ENCODE measurements at regions not wholly inside any gene's neighbourhood (a gene's known extent, or its start where the extent isn't known, plus 50 kb on each side); places are given as distances from the start of the nearest gene placed in this dataset.

DNA sequence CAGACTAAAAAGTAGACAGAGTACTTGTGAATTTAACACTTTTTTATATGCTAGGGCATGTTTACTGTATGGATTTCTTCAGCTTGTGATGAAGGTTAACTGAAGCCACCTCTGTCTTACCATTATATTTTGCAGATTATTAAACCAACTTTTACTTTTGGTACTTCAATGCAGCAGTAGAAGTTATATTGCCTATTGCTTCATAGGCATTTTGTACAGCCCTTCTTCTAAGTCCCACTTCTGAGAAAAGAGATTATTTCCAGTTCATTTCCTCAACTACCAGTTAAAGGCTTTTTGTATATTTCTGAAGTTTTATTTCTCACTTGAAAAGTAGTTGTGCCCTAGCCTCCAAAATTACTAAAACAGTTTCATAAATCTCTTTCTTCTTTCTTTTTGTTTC, 151.7 kb upstream of the FOXN2 start:
- Histone ChIP-seq H3K27me3 (no peaks in the 10 kb centered on the region), H3K27ac (no peak overlapping the region), H3K4me3 (no peak overlapping the region), H3K4me1 (no peaks in the 10 kb centered on the region), H3K36me3 (no peaks in the 10 kb centered on the region), H3K9me3 (peaks cover 0 to 14% (median 0%) of the 10 kb centered on the region in 3 donors)
- TF ChIP-seq POLR2AphosphoS5 (IDR thresholded peaks at IDR 0.05) (no peak), EP300 (IDR thresholded peaks at IDR 0.05) (no peak), POLR2A (IDR thresholded peaks at IDR 0.05) (no peak)
- TF ChIP-seq, protein P1, sequence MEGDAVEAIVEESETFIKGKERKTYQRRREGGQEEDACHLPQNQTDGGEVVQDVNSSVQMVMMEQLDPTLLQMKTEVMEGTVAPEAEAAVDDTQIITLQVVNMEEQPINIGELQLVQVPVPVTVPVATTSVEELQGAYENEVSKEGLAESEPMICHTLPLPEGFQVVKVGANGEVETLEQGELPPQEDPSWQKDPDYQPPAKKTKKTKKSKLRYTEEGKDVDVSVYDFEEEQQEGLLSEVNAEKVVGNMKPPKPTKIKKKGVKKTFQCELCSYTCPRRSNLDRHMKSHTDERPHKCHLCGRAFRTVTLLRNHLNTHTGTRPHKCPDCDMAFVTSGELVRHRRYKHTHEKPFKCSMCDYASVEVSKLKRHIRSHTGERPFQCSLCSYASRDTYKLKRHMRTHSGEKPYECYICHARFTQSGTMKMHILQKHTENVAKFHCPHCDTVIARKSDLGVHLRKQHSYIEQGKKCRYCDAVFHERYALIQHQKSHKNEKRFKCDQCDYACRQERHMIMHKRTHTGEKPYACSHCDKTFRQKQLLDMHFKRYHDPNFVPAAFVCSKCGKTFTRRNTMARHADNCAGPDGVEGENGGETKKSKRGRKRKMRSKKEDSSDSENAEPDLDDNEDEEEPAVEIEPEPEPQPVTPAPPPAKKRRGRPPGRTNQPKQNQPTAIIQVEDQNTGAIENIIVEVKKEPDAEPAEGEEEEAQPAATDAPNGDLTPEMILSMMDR (IDR thresholded peaks at IDR 0.05) = no peak
- ATAC-seq = no peak

DNA sequence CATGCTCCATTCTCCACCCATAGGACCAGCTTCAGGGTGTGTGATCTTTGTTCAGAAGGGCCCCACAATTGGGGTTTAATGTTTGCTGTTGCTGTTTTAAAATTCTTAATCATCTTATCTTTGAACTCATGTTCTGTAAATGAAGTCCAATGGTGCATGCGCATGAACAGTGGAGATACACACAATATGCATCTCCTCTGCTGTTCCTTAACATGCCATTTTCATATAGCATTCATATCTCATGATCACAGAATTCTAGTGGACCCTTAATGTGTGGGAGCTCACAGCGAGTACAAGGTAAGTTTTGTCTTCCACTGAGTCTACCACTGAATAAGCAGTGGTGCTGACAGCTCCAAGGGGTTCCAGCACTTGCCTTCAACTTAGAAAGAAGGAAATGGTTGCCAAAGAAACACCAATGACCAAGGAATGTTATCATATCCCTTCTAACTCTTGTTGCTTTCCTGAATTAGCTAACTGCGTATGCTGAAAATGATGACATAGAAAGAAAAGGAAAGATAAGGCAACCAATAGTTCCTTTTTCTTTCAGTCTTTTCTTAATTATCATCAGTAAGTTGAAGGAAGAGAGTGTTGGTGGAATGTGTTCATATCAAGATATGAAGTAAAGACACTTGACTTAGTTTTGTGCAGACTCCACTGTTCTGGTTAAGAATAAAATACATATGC, 149.3 kb upstream of the FOXN2 start:
- WGBS, 2 donors (ENCODE audit: low coverage in 1 of 2) = 88 to 100% methylated on average over 2 of the region's 3 CpGs
- ATAC-seq = no peak
- Histone ChIP-seq H3K4me3 (no peak overlapping the region), H3K9me3 (peaks cover 0 to 5% (median 0%) of the 10 kb centered on the region in 3 donors), H3K27ac (no peak overlapping the region), H3K27me3 (no peaks in the 10 kb centered on the region), H3K36me3 (no peaks in the 10 kb centered on the region), H3K4me1 (no peaks in the 10 kb centered on the region)
- TF ChIP-seq POLR2AphosphoS5 (IDR thresholded peaks at IDR 0.05) (no peak), EP300 (IDR thresholded peaks at IDR 0.05) (no peak), POLR2A (IDR thresholded peaks at IDR 0.05) (no peak)
- TF ChIP-seq, protein P1 (IDR thresholded peaks at IDR 0.05) = no peak

DNA sequence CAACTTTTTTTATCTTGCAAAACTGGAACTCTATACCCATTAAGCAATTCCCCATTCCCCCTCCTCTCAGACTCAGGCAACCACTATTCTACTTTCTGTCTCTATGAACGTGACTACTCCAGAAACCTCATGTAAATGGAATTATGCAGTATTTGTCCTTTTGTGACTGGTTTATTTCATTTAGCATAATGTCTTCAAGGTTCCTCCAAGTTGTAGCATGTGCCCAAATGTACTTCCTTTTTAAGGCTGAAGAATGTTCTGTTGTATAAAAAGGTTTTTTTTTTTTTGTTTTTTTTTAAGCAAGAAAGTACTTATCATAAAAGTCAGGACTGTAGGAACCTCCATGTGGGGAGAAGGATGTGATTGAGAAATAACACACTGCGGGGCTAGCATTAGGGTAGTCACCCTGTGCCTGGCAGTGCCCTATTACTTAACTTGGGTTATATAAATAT, 145.3 kb upstream of the FOXN2 start:
- H3K4me3 ChIP-seq = no peak overlapping the region
- 72 to 79% methylated on average over 2 of the region's 2 CpGs for WGBS, 2 donors (ENCODE audit: low coverage in 1 of 2)
- H3K9me3 ChIP-seq = no peaks in the 10 kb centered on the region
- peak; percentile 34 for ATAC-seq
- no peaks in the 10 kb centered on the region for H3K4me1 ChIP-seq
- TF ChIP-seq EP300 (IDR thresholded peaks at IDR 0.05) = no peak
- TF ChIP-seq, protein P1 (IDR thresholded peaks at IDR 0.05) = no peak
- TF ChIP-seq POLR2A (IDR thresholded peaks at IDR 0.05) = no peak
- TF ChIP-seq POLR2AphosphoS5 (IDR thresholded peaks at IDR 0.05) = no peak
- H3K27ac ChIP-seq = no peak overlapping the region
- no peaks in the 10 kb centered on the region for H3K36me3 ChIP-seq
- no peaks in the 10 kb centered on the region for H3K27me3 ChIP-seq

DNA sequence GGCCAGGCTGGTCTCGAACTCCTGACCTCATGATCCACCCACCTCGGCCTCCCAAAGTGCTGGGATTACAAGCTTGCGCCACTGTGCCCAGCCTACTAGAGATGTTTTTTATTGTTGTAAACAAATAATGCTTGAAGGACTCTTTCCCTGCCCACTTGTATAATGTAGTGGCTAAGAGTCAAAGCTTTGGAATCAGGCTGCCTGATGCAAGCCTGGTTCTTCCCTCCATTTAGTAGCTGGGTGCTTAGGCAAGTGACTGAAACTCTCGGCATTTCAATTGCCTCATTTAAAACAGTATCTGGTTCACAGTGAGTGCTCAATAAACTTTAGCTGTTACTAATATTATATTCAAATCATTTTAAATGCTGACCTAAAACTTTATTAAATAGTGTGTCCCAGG, 144.2 kb upstream of the FOXN2 start:
- Histone ChIP-seq H3K4me3 (no peak overlapping the region), H3K9me3 (no peaks in the 10 kb centered on the region), H3K36me3 (no peaks in the 10 kb centered on the region), H3K27me3 (no peaks in the 10 kb centered on the region), H3K4me1 (no peaks in the 10 kb centered on the region), H3K27ac (no peak overlapping the region)
- WGBS, 2 donors (ENCODE audit: low coverage in 1 of 2) = 90 to 91% methylated on average over 4 of the region's 4 CpGs
- TF ChIP-seq, protein P1 (IDR thresholded peaks at IDR 0.05) = no peak
- TF ChIP-seq POLR2A (IDR thresholded peaks at IDR 0.05) (no peak), POLR2AphosphoS5 (IDR thresholded peaks at IDR 0.05) (no peak), EP300 (IDR thresholded peaks at IDR 0.05) (no peak)
- ATAC-seq = no peak

DNA sequence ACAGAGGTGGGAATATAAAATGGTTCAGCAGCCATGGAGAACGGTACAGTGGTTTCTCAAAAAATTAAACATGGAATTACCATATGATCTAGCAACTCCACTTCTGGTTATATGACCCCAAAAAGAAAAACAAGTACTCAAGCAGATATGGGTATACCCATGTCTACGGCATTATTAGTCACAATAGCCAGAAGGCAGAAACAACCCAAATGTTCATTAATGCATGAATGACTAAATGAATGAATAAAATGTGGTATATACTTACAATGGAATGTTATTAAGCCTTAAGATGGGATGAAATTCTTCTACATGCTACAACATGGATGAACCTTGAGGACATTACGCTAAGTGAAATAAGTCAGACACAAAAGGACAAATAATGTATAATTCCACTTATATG, 141.3 kb upstream of the FOXN2 start:
- WGBS, 2 donors (ENCODE audit: low coverage in 1 of 2) = 95% methylated on average over 3 of the region's 3 CpGs
- no peaks in the 10 kb centered on the region for H3K27me3 ChIP-seq
- H3K9me3 ChIP-seq = no peaks in the 10 kb centered on the region
- TF ChIP-seq POLR2AphosphoS5 (IDR thresholded peaks at IDR 0.05) (no peak), POLR2A (IDR thresholded peaks at IDR 0.05) (no peak), EP300 (IDR thresholded peaks at IDR 0.05) (no peak)
- TF ChIP-seq, protein P1 (IDR thresholded peaks at IDR 0.05) = no peak
- H3K4me1 ChIP-seq = no peaks in the 10 kb centered on the region
- no peaks in the 10 kb centered on the region for H3K36me3 ChIP-seq
- H3K4me3 ChIP-seq = no peak overlapping the region
- no peak for ATAC-seq
- H3K27ac ChIP-seq = no peak overlapping the region
